ENCODE measurements at regions not wholly inside any gene's neighbourhood (a gene's known extent, or its start where the extent isn't known, plus 50 kb on each side); places are given as distances from the start of the nearest gene placed in this dataset.

DNA sequence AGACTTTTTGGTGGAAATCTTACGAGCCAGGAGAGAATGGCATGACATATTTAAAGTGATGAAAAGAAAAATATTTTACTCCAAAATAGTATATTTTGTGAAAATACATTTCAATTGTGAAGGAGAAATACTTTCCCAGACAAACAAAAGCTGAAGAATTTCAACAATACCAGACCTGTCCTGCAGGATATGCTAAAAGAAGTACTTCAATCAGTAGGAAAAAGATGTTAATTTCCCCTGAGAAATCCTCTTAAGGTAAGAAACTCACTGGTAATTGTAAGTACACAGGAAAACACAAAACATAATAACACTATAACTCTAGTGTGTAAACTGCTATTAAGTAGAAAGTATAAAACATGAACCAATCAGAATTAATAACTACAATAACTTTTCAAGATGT is 341.8 kb upstream of the GJE1 start:
- Histone ChIP-seq H3K9me3 (replicated peaks in 1 of 3) (no peaks in the 10 kb centered on the region), H3K27me3 (no peaks in the 10 kb centered on the region), H3K4me1 (replicated peaks in 1 of 2) (no peaks in the 10 kb centered on the region), H3K4me3 (no peak overlapping the region), H3K36me3 (replicated peaks in 1 of 2) (no peaks in the 10 kb centered on the region), H3K27ac (no peak overlapping the region)
- WGBS, 4 donors, result 71 to 83% (median 75%) methylated on average over 1 of the region's 1 CpG
- no peak for DNase-seq
- intact Hi-C loops (cut with DNase I), result no loop called here
- no peak for TF ChIP-seq POLR2A (IDR thresholded peaks at IDR 0.05)

DNA sequence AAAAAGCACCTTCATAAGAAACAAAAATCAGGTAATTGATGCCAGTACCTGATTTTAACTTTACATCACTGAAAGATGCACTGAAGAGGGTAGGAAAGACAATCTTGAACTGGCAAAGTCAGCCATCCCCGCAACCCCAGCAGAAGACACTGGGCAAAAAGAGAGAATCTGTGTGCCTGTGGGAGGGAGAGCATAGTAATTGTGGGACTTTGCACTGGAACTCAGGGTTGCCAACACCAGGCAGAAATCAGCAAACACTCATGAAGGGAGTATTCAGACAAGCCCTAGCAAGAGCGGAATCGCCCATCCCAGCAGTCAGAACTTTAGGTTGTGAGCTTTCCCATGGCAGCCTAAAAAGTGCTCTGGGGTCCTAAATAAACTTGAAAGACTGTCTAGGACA is 344.6 kb upstream of the GJE1 start:
- no peak for TF ChIP-seq POLR2A (IDR thresholded peaks at IDR 0.05)
- TF ChIP-seq, protein P1, sequence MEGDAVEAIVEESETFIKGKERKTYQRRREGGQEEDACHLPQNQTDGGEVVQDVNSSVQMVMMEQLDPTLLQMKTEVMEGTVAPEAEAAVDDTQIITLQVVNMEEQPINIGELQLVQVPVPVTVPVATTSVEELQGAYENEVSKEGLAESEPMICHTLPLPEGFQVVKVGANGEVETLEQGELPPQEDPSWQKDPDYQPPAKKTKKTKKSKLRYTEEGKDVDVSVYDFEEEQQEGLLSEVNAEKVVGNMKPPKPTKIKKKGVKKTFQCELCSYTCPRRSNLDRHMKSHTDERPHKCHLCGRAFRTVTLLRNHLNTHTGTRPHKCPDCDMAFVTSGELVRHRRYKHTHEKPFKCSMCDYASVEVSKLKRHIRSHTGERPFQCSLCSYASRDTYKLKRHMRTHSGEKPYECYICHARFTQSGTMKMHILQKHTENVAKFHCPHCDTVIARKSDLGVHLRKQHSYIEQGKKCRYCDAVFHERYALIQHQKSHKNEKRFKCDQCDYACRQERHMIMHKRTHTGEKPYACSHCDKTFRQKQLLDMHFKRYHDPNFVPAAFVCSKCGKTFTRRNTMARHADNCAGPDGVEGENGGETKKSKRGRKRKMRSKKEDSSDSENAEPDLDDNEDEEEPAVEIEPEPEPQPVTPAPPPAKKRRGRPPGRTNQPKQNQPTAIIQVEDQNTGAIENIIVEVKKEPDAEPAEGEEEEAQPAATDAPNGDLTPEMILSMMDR (IDR thresholded peaks at IDR 0.05), result no peak
- intact Hi-C loops (cut with DNase I), result no loop called here
- H3K9me3 ChIP-seq (replicated peaks in 1 of 3), result no peaks in the 10 kb centered on the region
- no peak overlapping the region for H3K4me3 ChIP-seq
- DNase-seq, result no peak
- no peaks in the 10 kb centered on the region for H3K36me3 ChIP-seq (replicated peaks in 1 of 2)
- H3K4me1 ChIP-seq (replicated peaks in 1 of 2), result no peaks in the 10 kb centered on the region
- H3K27me3 ChIP-seq, result no peaks in the 10 kb centered on the region
- 79 to 93% (median 89%) methylated on average over 3 of the region's 3 CpGs for WGBS, 4 donors
- H3K27ac ChIP-seq, result no peak overlapping the region

DNA sequence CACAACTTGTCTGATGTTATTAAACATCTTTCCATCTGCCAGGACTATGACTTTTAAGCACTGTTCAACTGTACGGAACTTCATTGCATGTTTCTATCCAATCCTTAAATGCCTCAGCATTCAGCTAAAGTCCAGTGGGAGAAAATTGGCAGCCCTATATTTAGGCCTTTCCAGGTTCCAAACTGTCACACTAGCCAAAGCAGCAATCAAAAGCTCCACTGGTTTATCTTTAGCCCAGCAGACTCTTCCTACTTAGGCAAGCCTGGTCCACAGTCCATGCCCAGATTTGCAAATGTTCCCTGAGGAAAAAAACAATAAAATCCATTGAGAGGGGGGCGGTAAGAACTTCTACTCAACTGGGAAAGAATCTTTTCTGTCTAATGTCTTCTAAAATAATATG is 349.1 kb upstream of the GJE1 start:
- Histone ChIP-seq H3K27ac (no peak overlapping the region), H3K4me3 (no peak overlapping the region), H3K9me3 (replicated peaks in 1 of 3) (no peaks in the 10 kb centered on the region), H3K4me1 (replicated peaks in 1 of 2) (no peaks in the 10 kb centered on the region), H3K27me3 (no peaks in the 10 kb centered on the region), H3K36me3 (replicated peaks in 1 of 2) (no peaks in the 10 kb centered on the region)
- intact Hi-C loops (cut with DNase I), result no loop called here
- TF ChIP-seq, protein P1 (IDR thresholded peaks at IDR 0.05), result no peak
- no peak for TF ChIP-seq POLR2A (IDR thresholded peaks at IDR 0.05)
- DNase-seq, result no peak
- WGBS, 4 donors, result 74 to 85% (median 76%) methylated on average over 2 of the region's 2 CpGs

DNA sequence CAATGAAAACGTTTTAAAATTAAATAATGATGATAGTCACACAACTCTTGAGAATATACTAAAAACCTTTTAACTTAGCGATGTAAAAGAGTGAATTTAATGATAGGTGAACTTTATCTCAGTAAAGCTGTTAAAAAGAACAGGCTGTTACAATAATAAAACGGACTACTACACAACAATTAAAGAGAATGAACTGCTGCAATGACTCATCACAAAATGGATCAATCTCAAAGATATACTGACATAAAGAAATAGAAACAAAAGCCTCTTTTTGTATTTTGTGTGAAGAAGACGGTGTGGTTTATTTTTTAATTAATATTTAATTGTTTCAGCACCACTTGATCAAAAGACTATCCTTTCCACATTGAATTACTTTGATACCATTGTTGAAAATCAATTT is 352.4 kb upstream of the GJE1 start:
- H3K9me3 ChIP-seq (replicated peaks in 1 of 3), result no peaks in the 10 kb centered on the region
- no peak for TF ChIP-seq POLR2A (IDR thresholded peaks at IDR 0.05)
- TF ChIP-seq, protein P1 (IDR thresholded peaks at IDR 0.05), result no peak
- no peak overlapping the region for H3K4me3 ChIP-seq
- no peak overlapping the region for H3K27ac ChIP-seq
- no peaks in the 10 kb centered on the region for H3K27me3 ChIP-seq
- H3K36me3 ChIP-seq (replicated peaks in 1 of 2), result no peaks in the 10 kb centered on the region
- no peaks in the 10 kb centered on the region for H3K4me1 ChIP-seq (replicated peaks in 1 of 2)
- no peak for DNase-seq
- 56 to 59% (median 57%) methylated on average over 4 of the region's 4 CpGs for WGBS, 4 donors
- intact Hi-C loops (cut with DNase I), result no loop called here

DNA sequence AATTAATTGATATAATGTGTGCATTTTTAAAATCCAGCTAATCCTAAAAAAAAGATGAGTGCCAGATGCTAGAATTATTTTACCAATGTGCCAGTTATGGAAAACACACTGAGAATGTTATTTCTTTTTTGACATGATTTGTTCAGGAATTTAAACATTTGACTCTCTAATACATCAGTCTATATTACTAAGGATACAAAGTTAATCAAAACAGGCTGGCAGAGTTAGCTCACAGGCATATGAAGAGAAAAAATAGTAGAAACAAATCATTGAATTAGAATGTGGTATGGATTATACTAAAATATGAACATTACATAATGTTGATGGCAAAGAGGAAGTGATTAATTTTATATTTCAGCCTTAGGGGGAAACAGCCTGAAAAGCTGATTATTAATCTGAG is 368.3 kb upstream of the GJE1 start:
- TF ChIP-seq, protein P1 (IDR thresholded peaks at IDR 0.05), result no peak
- no peak for TF ChIP-seq POLR2A (IDR thresholded peaks at IDR 0.05)
- no peaks in the 10 kb centered on the region for H3K36me3 ChIP-seq (replicated peaks in 1 of 2)
- no peak for DNase-seq
- intact Hi-C loops (cut with DNase I), result no loop called here
- peaks cover 4% of the 10 kb centered on the region for H3K27me3 ChIP-seq
- no peak overlapping the region for H3K4me3 ChIP-seq
- no peaks in the 10 kb centered on the region for H3K9me3 ChIP-seq (replicated peaks in 1 of 3)
- H3K27ac ChIP-seq, result no peak overlapping the region
- H3K4me1 ChIP-seq (replicated peaks in 1 of 2), result no peaks in the 10 kb centered on the region
